Transverse colon (tissue), 3 donors: ENCODE measurements at regions not wholly inside any gene's neighbourhood (a gene's known extent, or its start where the extent isn't known, plus 50 kb on each side); places are given as distances from the start of the nearest gene placed in this dataset.

ENCODE experiments used
- POLR2A ChIP-seq: fragments of 450-650 bp; IDR thresholded peaks from one replicate; pipeline ENCODE4 v1.6.1; 2016; ENCODE audit warnings: antibody characterized with exemption, mild to moderate bottlenecking, moderate library complexity
- TF ChIP-seq, protein P1 (sequence below), 5 experiments: fragments of 200-600 bp in 3 of 5; fragments of 450-650 bp in 2 of 5; sonication (generic) in 3 of 5; IDR thresholded peaks; 1 replicate in 2 of 5; 2 replicates in 3 of 5; pipeline ENCODE4 v1.5.1; 2016 to 2017; ENCODE audit warnings: antibody characterized with exemption in 5 of 5, inconsistent platforms in 3 of 5, mild to moderate bottlenecking in 2 of 5, moderate library complexity in 1 of 5

DNA sequence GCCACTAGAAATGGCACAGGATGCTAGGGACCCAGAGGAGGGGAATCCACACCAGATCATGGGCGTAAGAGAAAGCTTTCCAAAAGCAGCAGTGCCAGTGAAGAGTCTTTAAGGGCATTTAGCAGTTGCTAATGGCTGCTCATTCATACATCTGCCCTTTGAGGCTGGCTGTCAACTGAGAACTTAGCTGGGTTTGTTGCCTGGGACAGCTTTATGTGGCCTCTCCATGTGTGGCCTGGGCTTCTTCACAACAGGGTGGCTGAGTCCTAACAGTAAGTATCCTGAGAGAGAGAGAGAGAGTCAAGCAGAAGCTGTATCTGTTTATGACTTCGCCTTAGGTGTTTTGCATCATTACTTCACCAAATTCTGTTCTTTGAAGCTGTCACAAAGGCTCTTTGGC lies 286.1 kb upstream of the KCNJ16 start:
- TF ChIP-seq, protein P1, sequence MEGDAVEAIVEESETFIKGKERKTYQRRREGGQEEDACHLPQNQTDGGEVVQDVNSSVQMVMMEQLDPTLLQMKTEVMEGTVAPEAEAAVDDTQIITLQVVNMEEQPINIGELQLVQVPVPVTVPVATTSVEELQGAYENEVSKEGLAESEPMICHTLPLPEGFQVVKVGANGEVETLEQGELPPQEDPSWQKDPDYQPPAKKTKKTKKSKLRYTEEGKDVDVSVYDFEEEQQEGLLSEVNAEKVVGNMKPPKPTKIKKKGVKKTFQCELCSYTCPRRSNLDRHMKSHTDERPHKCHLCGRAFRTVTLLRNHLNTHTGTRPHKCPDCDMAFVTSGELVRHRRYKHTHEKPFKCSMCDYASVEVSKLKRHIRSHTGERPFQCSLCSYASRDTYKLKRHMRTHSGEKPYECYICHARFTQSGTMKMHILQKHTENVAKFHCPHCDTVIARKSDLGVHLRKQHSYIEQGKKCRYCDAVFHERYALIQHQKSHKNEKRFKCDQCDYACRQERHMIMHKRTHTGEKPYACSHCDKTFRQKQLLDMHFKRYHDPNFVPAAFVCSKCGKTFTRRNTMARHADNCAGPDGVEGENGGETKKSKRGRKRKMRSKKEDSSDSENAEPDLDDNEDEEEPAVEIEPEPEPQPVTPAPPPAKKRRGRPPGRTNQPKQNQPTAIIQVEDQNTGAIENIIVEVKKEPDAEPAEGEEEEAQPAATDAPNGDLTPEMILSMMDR (IDR thresholded peaks at IDR 0.05) = no peak
- TF ChIP-seq POLR2A = no peak
